HL-60 (cell line): ENCODE measurements at regions not wholly inside any gene's neighbourhood (a gene's known extent, or its start where the extent isn't known, plus 50 kb on each side); places are given as distances from the start of the nearest gene placed in this dataset.

ENCODE experiments used
- DNase-seq, 2 experiments: peaks; one replicate each; pipeline ENCODE4 v3.0.0-alpha.2; 2010 to 2020; ENCODE audit warnings: low read depth in 1 of 2, low spot score in 1 of 2
- H3K27ac ChIP-seq: fragments of 250-450 bp; sonication (Bioruptor Pico); replicated peaks from 2 replicates; pipeline ENCODE4 v1.5.1; 2020; ENCODE audit warnings: mild to moderate bottlenecking, moderate library complexity
- H3K27me3 ChIP-seq: fragments of 250-450 bp; sonication (Bioruptor Pico); 2 replicates; pipeline ENCODE4 v1.5.1; 2021; ENCODE audit warnings: mild to moderate bottlenecking, moderate library complexity; ENCODE audit not compliant: insufficient read depth, poor library complexity, severe bottlenecking
- H3K4me3 ChIP-seq: replicated peaks from 2 replicates; pipeline ENCODE4 v1.5.1; 2011; ENCODE audit warnings: mild to moderate bottlenecking, control low read depth, low read length; ENCODE audit not compliant: insufficient read depth
- CTCF ChIP-seq: IDR thresholded peaks from one replicate; pipeline ENCODE4 v1.5.1; 2011; ENCODE audit warnings: low read length, control low read depth, inconsistent platforms; ENCODE audit not compliant: insufficient read depth
- GABPA ChIP-seq: IDR thresholded peaks from 2 replicates; pipeline ENCODE4 v1.6.1; 2012; ENCODE audit warnings: low read depth
- POLR2AphosphoS5 ChIP-seq: IDR thresholded peaks from 2 replicates; pipeline ENCODE4 v1.6.1; 2012; ENCODE audit warnings: low read depth
- REST ChIP-seq: IDR thresholded peaks from 2 replicates; pipeline ENCODE4 v1.6.1; 2012; ENCODE audit warnings: low read depth; ENCODE audit not compliant: insufficient replicate concordance
- SPI1 ChIP-seq: IDR thresholded peaks from 2 replicates; pipeline ENCODE4 v1.6.1; 2012; ENCODE audit warnings: low read depth, mild to moderate bottlenecking, borderline replicate concordance

DNA sequence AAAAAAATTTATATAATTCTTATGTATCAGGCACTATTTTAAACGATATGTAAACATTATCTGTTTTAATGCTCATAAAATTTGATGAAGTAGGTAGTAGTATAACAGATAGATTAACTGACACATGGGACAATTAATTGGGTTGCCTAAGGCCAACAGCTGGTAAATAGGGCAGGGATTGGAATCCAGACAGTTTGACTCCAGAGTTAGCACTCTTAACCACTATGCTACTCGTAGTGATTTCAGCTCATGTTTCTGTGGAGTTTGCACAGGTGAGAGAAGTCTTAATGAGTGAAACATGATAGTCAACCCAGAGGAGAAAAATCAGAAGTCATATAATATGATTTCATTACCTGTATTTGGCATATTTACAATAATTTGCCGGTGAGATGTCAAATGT lies 126.0 kb upstream of the WDFY3 start:
- Histone ChIP-seq H3K4me3 (no peak overlapping the region), H3K27me3 (no peaks in the 10 kb centered on the region), H3K27ac (no peak overlapping the region)
- no peak for DNase-seq
- TF ChIP-seq GABPA (no peak), POLR2AphosphoS5 (no peak), CTCF (no peak)

GRCh38 chr4:85092943-85093342 lies 126.5 kb upstream of the WDFY3 start:
- Histone ChIP-seq H3K27ac (no peak overlapping the region), H3K27me3 (no peaks in the 10 kb centered on the region), H3K4me3 (no peak overlapping the region)
- DNase-seq, result no peak
- TF ChIP-seq REST (no peak), GABPA (no peak), CTCF (no peak), SPI1 (no peak), POLR2AphosphoS5 (no peak)

DNA sequence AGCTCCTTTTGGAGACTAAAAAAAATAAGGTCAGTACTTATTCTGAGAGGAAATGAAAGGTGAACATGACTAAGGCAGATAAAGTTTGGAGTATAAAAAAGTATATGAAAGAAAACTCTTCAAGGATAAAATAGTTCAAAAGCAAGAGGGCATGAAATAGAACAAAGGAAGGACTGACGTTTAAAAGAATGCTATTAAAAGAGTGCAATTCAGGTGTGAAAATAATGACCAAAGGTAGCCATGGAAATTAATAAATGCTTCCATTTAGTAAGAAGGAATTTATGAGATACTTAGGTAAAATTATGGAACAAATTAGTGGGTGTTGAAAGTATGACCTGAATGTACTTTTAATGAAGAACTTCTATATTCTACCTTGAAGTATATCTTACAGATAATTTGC lies 128.2 kb upstream of the WDFY3 start:
- DNase-seq, result no peak
- Histone ChIP-seq H3K27me3 (no peaks in the 10 kb centered on the region), H3K4me3 (no peak overlapping the region), H3K27ac (no peak overlapping the region)
- TF ChIP-seq POLR2AphosphoS5 (no peak), GABPA (no peak), CTCF (no peak), REST (no peak), SPI1 (no peak)

DNA sequence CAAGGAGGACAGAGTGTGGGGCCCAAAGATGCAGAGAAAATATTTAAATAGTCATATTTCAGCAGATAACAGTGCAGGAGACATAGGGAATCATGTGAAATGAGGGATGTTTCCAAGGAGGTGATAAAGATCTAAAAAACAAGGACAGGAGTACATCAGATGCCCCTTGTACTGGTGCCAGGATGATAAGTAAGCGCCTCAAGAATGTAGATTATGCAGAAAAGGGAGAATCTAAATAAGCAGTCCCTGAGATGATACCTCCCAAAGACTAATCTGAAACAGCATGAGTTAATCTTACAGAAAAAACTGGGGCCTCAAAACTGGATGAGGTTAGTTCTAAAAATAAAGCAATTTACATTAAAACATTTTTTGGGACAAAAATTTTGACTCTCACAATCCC lies 136.1 kb upstream of the WDFY3 start:
- TF ChIP-seq REST (no peak), SPI1 (no peak), POLR2AphosphoS5 (no peak), CTCF (no peak), GABPA (no peak)
- H3K4me3 ChIP-seq, result no peak overlapping the region
- H3K27me3 ChIP-seq, result no peaks in the 10 kb centered on the region
- H3K27ac ChIP-seq, result no peak overlapping the region
- no peak for DNase-seq
